A673 (cell line): ENCODE measurements at regions not wholly inside any gene's neighbourhood (a gene's known extent, or its start where the extent isn't known, plus 50 kb on each side); places are given as distances from the start of the nearest gene placed in this dataset.

Experiments used
- BruUV-seq: library from RNA; stranded (reverse); fragments of 400-500 nt; replicated peaks from 2 replicates; lab custom pipeline; 2021; lab: Mats Ljungman, UMichigan
- CTCF ChIA-PET: fragments of 300-600 bp; sonication (Branson Sonifier 250); formaldehyde crosslinking; loops from one replicate; lab custom pipeline; 2022; ENCODE audit warnings: antibody characterized with exemption; lab: Charles Lee
- POLR2A ChIA-PET: fragments of 300-600 bp; sonication (Branson Sonifier 250); formaldehyde crosslinking; loops from one replicate; lab custom pipeline; 2022; ENCODE audit warnings: antibody characterized with exemption; ENCODE audit not compliant: low non-redundant PET; lab: Charles Lee
- DNase-seq: peaks from one replicate; pipeline ENCODE4 v3.0.0-alpha.2; 2015; ENCODE audit warnings: low spot score
- H3K27ac ChIP-seq: fragments of 200-600 bp; sonication (generic); 2 replicates; pipeline ENCODE4 v1.5.1; 2016; ENCODE audit warnings: mixed run types, low read depth, mild to moderate bottlenecking, mixed read lengths, antibody characterized with exemption, low read length; ENCODE audit not compliant: poor library complexity, severe bottlenecking
- H3K27me3 ChIP-seq: fragments of 200-600 bp; sonication (generic); replicated peaks from 2 replicates; pipeline ENCODE4 v1.6.1; 2017; ENCODE audit warnings: mixed run types, low read depth, mild to moderate bottlenecking, mixed read lengths, antibody characterized with exemption, low read length; ENCODE audit not compliant: insufficient read depth, poor library complexity
- H3K36me3 ChIP-seq: fragments of 200-600 bp; sonication (generic); 2 replicates; pipeline ENCODE4 v1.6.1; 2016; ENCODE audit warnings: mixed run types, mild to moderate bottlenecking, mixed read lengths, antibody characterized with exemption, low read length; ENCODE audit not compliant: insufficient read depth, poor library complexity, severe bottlenecking
- H3K4me1 ChIP-seq: fragments of 200-600 bp; sonication (generic); 2 replicates; pipeline ENCODE4 v1.6.1; 2017; ENCODE audit warnings: mixed run types, mild to moderate bottlenecking, mixed read lengths, antibody characterized with exemption, low read length; ENCODE audit not compliant: insufficient read depth, poor library complexity, severe bottlenecking
- H3K4me3 ChIP-seq: fragments of 200-600 bp; sonication (generic); 2 replicates; pipeline ENCODE4 v1.5.1; 2016; ENCODE audit warnings: low read depth, mixed run types, mild to moderate bottlenecking, mixed read lengths, low read length; ENCODE audit not compliant: poor library complexity, severe bottlenecking
- H3K9me3 ChIP-seq: fragments of 200-600 bp; sonication (generic); 2 replicates; pipeline ENCODE4 v1.6.1; 2016; ENCODE audit warnings: mixed run types, low read depth, mild to moderate bottlenecking, mixed read lengths, antibody characterized with exemption, low read length; ENCODE audit not compliant: poor library complexity, severe bottlenecking
- CTCF ChIP-seq: fragments of 300-800, 200-600 bp; sonication (generic); conservative IDR thresholded peaks from 2 replicates; pipeline ENCODE4 v1.5.1; 2017; ENCODE audit warnings: low read depth, mild to moderate bottlenecking, antibody characterized with exemption, low read length, moderate library complexity, mixed read lengths
- EZH2 ChIP-seq: fragments of 200-600 bp; sonication (generic); IDR thresholded peaks from 2 replicates; pipeline ENCODE4 v1.6.1; 2017; ENCODE audit warnings: borderline replicate concordance, low read depth, mild to moderate bottlenecking, mixed read lengths, antibody characterized with exemption, low read length; ENCODE audit not compliant: poor library complexity, severe bottlenecking
- intact Hi-C: fragments of 100-400 bp; cut with micrococcal nuclease; formaldehyde crosslinking; loops from one replicate; pipeline ENCODE4 v1.10.0; 2022; ENCODE audit not compliant: unreplicated experiment

GRCh38 chr5:93355691-93356090, 225.3 kb downstream of the NR2F1-AS1 start:
- Histone ChIP-seq H3K9me3 (no peaks in the 10 kb centered on the region), H3K27me3 (no peaks in the 10 kb centered on the region), H3K4me3 (no peak overlapping the region), H3K27ac (no peak overlapping the region), H3K36me3 (no peaks in the 10 kb centered on the region), H3K4me1 (peaks cover 22% of the 10 kb centered on the region)
- no peak for DNase-seq
- POLR2A ChIA-PET: no interaction called here
- TF ChIP-seq CTCF (no peak), EZH2 (no peak)
- CTCF ChIA-PET: no interaction called here
- BruUV-seq: no TSS peak
- intact Hi-C loops: no loop called here

GRCh38 chr5:93352186-93352585, 228.8 kb downstream of the NR2F1-AS1 start:
- intact Hi-C loops: no loop called here
- ChIA-PET POLR2A (no interaction called here), CTCF (no interaction called here)
- Histone ChIP-seq H3K9me3 (no peaks in the 10 kb centered on the region), H3K36me3 (no peaks in the 10 kb centered on the region), H3K27ac (no peak overlapping the region), H3K27me3 (no peaks in the 10 kb centered on the region), H3K4me1 (no peaks in the 10 kb centered on the region), H3K4me3 (no peak overlapping the region)
- BruUV-seq: no TSS peak
- DNase-seq: no peak
- TF ChIP-seq CTCF (no peak), EZH2 (no peak)

GRCh38 chr5:93349613-93350012, 231.4 kb downstream of the NR2F1-AS1 start:
- no peak for DNase-seq
- POLR2A ChIA-PET: no interaction called here
- Histone ChIP-seq H3K4me3 (no peak overlapping the region), H3K4me1 (no peaks in the 10 kb centered on the region), H3K9me3 (no peaks in the 10 kb centered on the region), H3K36me3 (no peaks in the 10 kb centered on the region), H3K27ac (no peak overlapping the region), H3K27me3 (no peaks in the 10 kb centered on the region)
- intact Hi-C loops: no loop called here
- TF ChIP-seq CTCF (no peak), EZH2 (no peak)
- CTCF ChIA-PET: no interaction called here
- no TSS peak for BruUV-seq
